ENCODE measurements at regions not wholly inside any gene's neighbourhood (a gene's known extent, or its start where the extent isn't known, plus 50 kb on each side); places are given as distances from the start of the nearest gene placed in this dataset.

DNA sequence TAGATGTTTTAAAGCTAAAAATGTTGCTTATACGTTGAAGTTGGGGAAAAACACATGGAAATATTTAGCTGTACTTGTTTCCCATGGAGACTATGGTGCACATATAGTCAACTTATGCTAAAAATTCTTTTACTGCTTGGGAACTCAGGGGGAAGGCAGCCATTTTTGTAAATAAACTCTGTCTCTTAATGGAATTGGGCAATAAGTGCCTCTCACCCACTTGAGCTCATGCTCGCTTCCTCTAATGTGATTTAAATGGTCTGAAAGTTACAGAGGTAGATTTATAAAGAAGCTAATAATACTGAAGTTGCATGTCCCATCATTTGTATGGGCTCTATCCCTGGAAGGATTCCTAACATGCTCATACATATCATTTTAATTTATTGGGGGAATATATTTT, 523.8 kb downstream of the RASEF start:
- Histone ChIP-seq H3K27ac (ENCODE audit: low read length) (no peak overlapping the region), H3K79me2 (ENCODE audit: insufficient read depth, low read length) (no peaks in the 10 kb centered on the region), H3K4me1 (ENCODE audit: insufficient read depth, low read length) (peaks cover 7% of the 10 kb centered on the region), H3K36me3 (ENCODE audit: insufficient read depth, low read length) (no peaks in the 10 kb centered on the region), H3K9me3 (ENCODE audit: insufficient read depth, low read length, severe bottlenecking) (no peaks in the 10 kb centered on the region), H3K9ac (ENCODE audit: low read depth, low read length) (no peak overlapping the region), H2AFZ (ENCODE audit: low read depth, low read length) (no peak overlapping the region), H4K20me1 (ENCODE audit: insufficient read depth, low read length) (no peaks in the 10 kb centered on the region), H3K4me2 (ENCODE audit: insufficient read depth, low read length) (no peak overlapping the region), H3K4me3 (ENCODE audit: low read depth in 1 of 2, low read length in 2 of 2) (no peak overlapping the region), H3K27me3 (ENCODE audit: insufficient read depth, low read length, poor library complexity) (no peaks in the 10 kb centered on the region)
- no peak for DNase-seq
- ATAC-seq (ENCODE audit: insufficient read depth, low read depth), result no peak
- TF ChIP-seq, protein P1, sequence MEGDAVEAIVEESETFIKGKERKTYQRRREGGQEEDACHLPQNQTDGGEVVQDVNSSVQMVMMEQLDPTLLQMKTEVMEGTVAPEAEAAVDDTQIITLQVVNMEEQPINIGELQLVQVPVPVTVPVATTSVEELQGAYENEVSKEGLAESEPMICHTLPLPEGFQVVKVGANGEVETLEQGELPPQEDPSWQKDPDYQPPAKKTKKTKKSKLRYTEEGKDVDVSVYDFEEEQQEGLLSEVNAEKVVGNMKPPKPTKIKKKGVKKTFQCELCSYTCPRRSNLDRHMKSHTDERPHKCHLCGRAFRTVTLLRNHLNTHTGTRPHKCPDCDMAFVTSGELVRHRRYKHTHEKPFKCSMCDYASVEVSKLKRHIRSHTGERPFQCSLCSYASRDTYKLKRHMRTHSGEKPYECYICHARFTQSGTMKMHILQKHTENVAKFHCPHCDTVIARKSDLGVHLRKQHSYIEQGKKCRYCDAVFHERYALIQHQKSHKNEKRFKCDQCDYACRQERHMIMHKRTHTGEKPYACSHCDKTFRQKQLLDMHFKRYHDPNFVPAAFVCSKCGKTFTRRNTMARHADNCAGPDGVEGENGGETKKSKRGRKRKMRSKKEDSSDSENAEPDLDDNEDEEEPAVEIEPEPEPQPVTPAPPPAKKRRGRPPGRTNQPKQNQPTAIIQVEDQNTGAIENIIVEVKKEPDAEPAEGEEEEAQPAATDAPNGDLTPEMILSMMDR (IDR thresholded peaks at IDR 0.05; ENCODE audit: borderline replicate concordance, extremely low read depth, low read length, poor library complexity, severe bottlenecking), result no peak
- TF ChIP-seq EZH2 (IDR thresholded peaks at IDR 0.05; ENCODE audit: borderline replicate concordance, low read depth, low read length, severe bottlenecking), result no peak

DNA sequence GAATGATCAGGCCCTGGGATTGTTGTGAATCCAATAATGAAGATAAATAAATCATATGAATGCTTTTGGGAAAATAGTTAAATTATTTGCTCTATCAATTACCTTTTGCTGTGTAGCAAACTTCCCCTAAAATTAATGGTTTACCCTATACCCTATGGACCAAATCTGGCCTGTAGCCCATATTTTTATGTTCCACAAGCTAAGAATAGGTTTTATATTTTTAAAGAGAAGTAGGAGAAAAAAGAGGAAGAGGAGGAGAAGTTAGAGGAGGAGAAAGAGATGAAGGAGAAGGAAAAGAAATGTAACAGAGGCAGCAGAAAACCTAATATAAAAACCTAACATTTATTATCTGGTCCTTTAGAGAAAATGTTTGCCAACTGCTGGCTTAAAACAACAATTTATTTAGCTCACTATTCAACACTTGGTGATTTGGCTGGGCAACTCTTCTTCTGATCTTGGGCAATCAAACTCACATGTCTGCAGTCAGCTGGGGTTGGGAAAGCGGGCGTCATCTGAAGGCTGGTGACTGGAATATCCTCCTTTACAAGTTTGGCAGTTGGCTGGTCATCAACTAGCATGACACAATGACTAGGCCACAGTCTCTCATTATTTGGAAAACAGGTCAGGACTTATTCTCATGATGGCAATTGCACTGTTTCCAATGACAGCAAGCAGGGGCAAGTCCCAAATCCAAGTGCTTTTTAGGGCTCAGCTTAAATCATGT, 522.9 kb downstream of the RASEF start:
- Histone ChIP-seq H3K27me3 (ENCODE audit: insufficient read depth, low read length, poor library complexity) (no peaks in the 10 kb centered on the region), H4K20me1 (ENCODE audit: insufficient read depth, low read length) (no peaks in the 10 kb centered on the region), H3K36me3 (ENCODE audit: insufficient read depth, low read length) (no peaks in the 10 kb centered on the region), H3K4me1 (ENCODE audit: insufficient read depth, low read length) (peaks cover 4% of the 10 kb centered on the region), H3K9ac (ENCODE audit: low read depth, low read length) (no peak overlapping the region), H2AFZ (ENCODE audit: low read depth, low read length) (no peak overlapping the region), H3K4me2 (ENCODE audit: insufficient read depth, low read length) (no peak overlapping the region), H3K4me3 (ENCODE audit: low read depth in 1 of 2, low read length in 2 of 2) (no peak overlapping the region), H3K79me2 (ENCODE audit: insufficient read depth, low read length) (no peaks in the 10 kb centered on the region), H3K9me3 (ENCODE audit: insufficient read depth, low read length, severe bottlenecking) (no peaks in the 10 kb centered on the region), H3K27ac (ENCODE audit: low read length) (no peak overlapping the region)
- ATAC-seq (ENCODE audit: insufficient read depth, low read depth), result no peak
- no peak for TF ChIP-seq EZH2 (IDR thresholded peaks at IDR 0.05; ENCODE audit: borderline replicate concordance, low read depth, low read length, severe bottlenecking)
- TF ChIP-seq, protein P1 (IDR thresholded peaks at IDR 0.05; ENCODE audit: borderline replicate concordance, extremely low read depth, low read length, poor library complexity, severe bottlenecking), result no peak
- DNase-seq, result no peak

DNA sequence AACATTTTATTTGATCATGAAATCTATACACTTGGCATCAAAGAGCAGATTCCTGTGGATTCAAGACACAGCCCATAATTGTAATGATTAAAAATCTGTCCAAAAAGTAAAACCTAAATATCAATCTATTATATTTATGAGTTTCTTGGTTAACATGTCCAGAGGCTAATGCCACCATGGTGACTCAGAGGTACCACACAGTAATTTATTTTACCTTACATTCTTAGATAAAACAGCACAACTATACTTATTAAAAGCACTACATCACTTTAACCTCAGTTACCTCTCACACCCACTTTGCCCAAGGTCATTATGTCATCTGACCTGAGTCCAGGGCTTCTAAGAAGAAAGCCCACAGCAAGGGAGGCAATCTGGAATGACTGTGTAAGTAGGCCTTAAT, 519.2 kb downstream of the RASEF start:
- H2AFZ ChIP-seq (ENCODE audit: low read depth, low read length), result no peak overlapping the region
- H3K27me3 ChIP-seq (ENCODE audit: insufficient read depth, low read length, poor library complexity), result no peaks in the 10 kb centered on the region
- H3K4me2 ChIP-seq (ENCODE audit: insufficient read depth, low read length), result no peak overlapping the region
- no peak overlapping the region for H3K4me3 ChIP-seq (ENCODE audit: low read depth in 1 of 2, low read length in 2 of 2)
- DNase-seq, result no peak
- no peak overlapping the region for H3K9ac ChIP-seq (ENCODE audit: low read depth, low read length)
- no peaks in the 10 kb centered on the region for H4K20me1 ChIP-seq (ENCODE audit: insufficient read depth, low read length)
- TF ChIP-seq EZH2 (IDR thresholded peaks at IDR 0.05; ENCODE audit: borderline replicate concordance, low read depth, low read length, severe bottlenecking), result no peak
- TF ChIP-seq, protein P1 (IDR thresholded peaks at IDR 0.05; ENCODE audit: borderline replicate concordance, extremely low read depth, low read length, poor library complexity, severe bottlenecking), result no peak
- H3K36me3 ChIP-seq (ENCODE audit: insufficient read depth, low read length), result no peaks in the 10 kb centered on the region
- no peak for ATAC-seq (ENCODE audit: insufficient read depth, low read depth)
- no peak overlapping the region for H3K27ac ChIP-seq (ENCODE audit: low read length)
- H3K79me2 ChIP-seq (ENCODE audit: insufficient read depth, low read length), result no peaks in the 10 kb centered on the region
- H3K4me1 ChIP-seq (ENCODE audit: insufficient read depth, low read length), result no peaks in the 10 kb centered on the region
- no peaks in the 10 kb centered on the region for H3K9me3 ChIP-seq (ENCODE audit: insufficient read depth, low read length, severe bottlenecking)
